COLO829 (cell line): ENCODE measurements at regions not wholly inside any gene's neighbourhood (a gene's known extent, or its start where the extent isn't known, plus 50 kb on each side); places are given as distances from the start of the nearest gene placed in this dataset.
"Not testable (repeated sequence)": the region's sequence is repeated elsewhere in the genome, so short reads cannot be mapped to it uniquely, and the experiment has no call there.

Source experiments
- DNase-seq: peaks from one replicate; pipeline ENCODE4 v3.0.0; 2012; ENCODE audit warnings: low spot score

GRCh38 chr13:83121896-83122295 is 760.4 kb downstream of the SLITRK1 start:
- DNase-seq: peak; percentile 0

- DNase-seq: no peak
These were observed 765.2 kb downstream of the SLITRK1 start for GRCh38 chr13:83117046-83117445.

GRCh38 chr13:83101574-83102247 is 780.6 kb downstream of the SLITRK1 start:
- not testable (repeated sequence) for DNase-seq

- no peak for DNase-seq
These were observed 782.0 kb downstream of the SLITRK1 start for GRCh38 chr13:83100237-83100636.

GRCh38 chr13:83088858-83089257 is 793.4 kb downstream of the SLITRK1 start:
- DNase-seq: no peak

GRCh38 chr13:83086948-83087347 is 795.3 kb downstream of the SLITRK1 start:
- DNase-seq: no peak

- DNase-seq: no peak
These were observed 796.2 kb downstream of the SLITRK1 start for GRCh38 chr13:83086088-83086487.

GRCh38 chr13:83085186-83085900 is 796.9 kb downstream of the SLITRK1 start:
- DNase-seq: no peak

- no peak for DNase-seq
These were observed 804.8 kb downstream of the SLITRK1 start for GRCh38 chr13:83077499-83077898.

GRCh38 chr13:83073930-83074329 is 808.3 kb downstream of the SLITRK1 start:
- DNase-seq: not testable (repeated sequence)

- no peak for DNase-seq
These were observed 817.2 kb downstream of the SLITRK1 start for GRCh38 chr13:83065108-83065507.

GRCh38 chr13:83057119-83057518 is 825.2 kb downstream of the SLITRK1 start:
- no peak for DNase-seq

- no peak for DNase-seq
These were observed 826.0 kb downstream of the SLITRK1 start for GRCh38 chr13:83056269-83056668.

GRCh38 chr13:83048419-83048818 is 833.9 kb downstream of the SLITRK1 start:
- DNase-seq: no peak

GRCh38 chr13:83024955-83025594 is 857.2 kb downstream of the SLITRK1 start:
- DNase-seq: no peak

GRCh38 chr13:83024232-83024631 is 858.0 kb downstream of the SLITRK1 start:
- no peak for DNase-seq

- DNase-seq: no peak
These were observed 862.3 kb downstream of the SLITRK1 start for GRCh38 chr13:83019986-83020385.

GRCh38 chr13:83009987-83010386 is 872.3 kb downstream of the SLITRK1 start:
- no peak for DNase-seq

- DNase-seq: no peak
These were observed 873.9 kb downstream of the SLITRK1 start for GRCh38 chr13:83008212-83008929.

GRCh38 chr13:83007226-83007625 is 875.0 kb downstream of the SLITRK1 start:
- DNase-seq: no peak

GRCh38 chr13:83003185-83003584 is 879.1 kb downstream of the SLITRK1 start:
- no peak for DNase-seq

GRCh38 chr13:82993417-82993816 is 888.9 kb downstream of the SLITRK1 start:
- DNase-seq: no peak

GRCh38 chr13:82976499-82976898 is 905.8 kb downstream of the SLITRK1 start:
- DNase-seq: no peak
